HEK293T (cell line): ENCODE measurements at regions not wholly inside any gene's neighbourhood (a gene's known extent, or its start where the extent isn't known, plus 50 kb on each side); places are given as distances from the start of the nearest gene placed in this dataset.

Experiments
- CTCF ChIA-PET: fragments of 350-600 bp; formaldehyde crosslinking; extraction: SDS; loops from one replicate; lab custom pipeline; 2021; ENCODE audit warnings: antibody characterized with exemption, inconsistent platforms; lab: Yijun Ruan, JAX
- POLR2A ChIA-PET: fragments of 350-600 bp; formaldehyde crosslinking; extraction: SDS; loops from one replicate; lab custom pipeline; 2020; ENCODE audit warnings: antibody characterized with exemption, inconsistent platforms; lab: Yijun Ruan, JAX
- DNase-seq: peaks from one replicate; pipeline ENCODE4 v3.0.0; 2012; ENCODE audit warnings: mixed read lengths; ENCODE audit errors: extremely low spot score
- ARNT ChIP-seq: fragments of 450-650 bp; IDR thresholded peaks from 2 replicates; pipeline ENCODE4 v1.6.1; 2017; ENCODE audit warnings: mild to moderate bottlenecking
- BHLHE40 ChIP-seq: fragments of 450-650 bp; IDR thresholded peaks from 2 replicates; pipeline ENCODE4 v1.6.1; 2016; ENCODE audit warnings: mild to moderate bottlenecking, moderate library complexity, borderline replicate concordance
- CTBP1 ChIP-seq: fragments of 450-650 bp; IDR thresholded peaks from 2 replicates; pipeline ENCODE4 v1.6.1; 2016; ENCODE audit warnings: borderline replicate concordance
- ELF4 ChIP-seq: fragments of 450-650 bp; IDR thresholded peaks from 2 replicates; pipeline ENCODE4 v1.6.1; 2017; ENCODE audit warnings: antibody characterized with exemption
- FOXA1 ChIP-seq: fragments of 450-650 bp; IDR thresholded peaks from 2 replicates; pipeline ENCODE4 v1.6.1; 2016; ENCODE audit warnings: mild to moderate bottlenecking
- FOXK2 ChIP-seq: fragments of 450-650 bp; IDR thresholded peaks from 2 replicates; pipeline ENCODE4 v1.6.1; 2016; ENCODE audit warnings: mild to moderate bottlenecking
- FOXM1 ChIP-seq: fragments of 450-650 bp; IDR thresholded peaks from 2 replicates; pipeline ENCODE4 v1.6.1; 2017; ENCODE audit warnings: mild to moderate bottlenecking, borderline replicate concordance
- HDGF ChIP-seq: fragments of 450-650 bp; IDR thresholded peaks from 2 replicates; pipeline ENCODE4 v1.6.1; 2017; ENCODE audit warnings: antibody characterized with exemption, borderline replicate concordance
- L3MBTL2 ChIP-seq: fragments of 450-650 bp; conservative IDR thresholded peaks from 2 replicates; pipeline ENCODE4 v1.6.1; 2016; ENCODE audit warnings: mild to moderate bottlenecking
- LEF1 ChIP-seq: fragments of 450-650 bp; IDR thresholded peaks from 2 replicates; pipeline ENCODE4 v1.6.1; 2017; ENCODE audit warnings: mild to moderate bottlenecking, borderline replicate concordance
- NFRKB ChIP-seq: fragments of 450-650 bp; IDR thresholded peaks from 2 replicates; pipeline ENCODE4 v1.6.1; 2016; ENCODE audit warnings: mild to moderate bottlenecking, moderate library complexity
- PKNOX1 ChIP-seq: fragments of 450-650 bp; IDR thresholded peaks from 2 replicates; pipeline ENCODE4 v1.6.1; 2016
- SP1 ChIP-seq: fragments of 450-650 bp; IDR thresholded peaks from 2 replicates; pipeline ENCODE4 v1.6.1; 2017
- SUZ12 ChIP-seq: fragments of 450-650 bp; IDR thresholded peaks from 2 replicates; pipeline ENCODE4 v1.6.1; 2016; ENCODE audit warnings: mild to moderate bottlenecking
- TARDBP ChIP-seq: fragments of 450-650 bp; IDR thresholded peaks from 2 replicates; pipeline ENCODE4 v1.6.1; 2016
- ZNF384 ChIP-seq: fragments of 450-650 bp; IDR thresholded peaks from 2 replicates; pipeline ENCODE4 v1.6.1; 2016

GRCh38 chr9:86858009-86858408, 89.3 kb downstream of the GAS1 start:
- no peak for DNase-seq
- CTCF ChIA-PET: no interaction called here

GRCh38 chr9:86856259-86856658, 91.0 kb downstream of the GAS1 start:
- TF ChIP-seq HDGF: no peak
- TF ChIP-seq PKNOX1: no peak
- no peak for TF ChIP-seq TARDBP
- TF ChIP-seq CTBP1: no peak
- no peak for TF ChIP-seq ELF4
- TF ChIP-seq ZNF384: no peak
- no peak for TF ChIP-seq BHLHE40
- TF ChIP-seq FOXK2: no peak
- TF ChIP-seq SUZ12: no peak
- no peak for TF ChIP-seq FOXA1
- no peak for TF ChIP-seq NFRKB
- TF ChIP-seq FOXM1: no peak
- TF ChIP-seq LEF1: no peak
- ChIA-PET POLR2A (no interaction called here), CTCF (no interaction called here)
- no peak for DNase-seq

More at GRCh38 chr9:86858009-86858408, 89.3 kb downstream of the GAS1 start:
- TF ChIP-seq SP1 (no peak), FOXA1 (no peak), ZNF384 (no peak), L3MBTL2 (no peak)
- POLR2A ChIA-PET: no interaction called here

DNA sequence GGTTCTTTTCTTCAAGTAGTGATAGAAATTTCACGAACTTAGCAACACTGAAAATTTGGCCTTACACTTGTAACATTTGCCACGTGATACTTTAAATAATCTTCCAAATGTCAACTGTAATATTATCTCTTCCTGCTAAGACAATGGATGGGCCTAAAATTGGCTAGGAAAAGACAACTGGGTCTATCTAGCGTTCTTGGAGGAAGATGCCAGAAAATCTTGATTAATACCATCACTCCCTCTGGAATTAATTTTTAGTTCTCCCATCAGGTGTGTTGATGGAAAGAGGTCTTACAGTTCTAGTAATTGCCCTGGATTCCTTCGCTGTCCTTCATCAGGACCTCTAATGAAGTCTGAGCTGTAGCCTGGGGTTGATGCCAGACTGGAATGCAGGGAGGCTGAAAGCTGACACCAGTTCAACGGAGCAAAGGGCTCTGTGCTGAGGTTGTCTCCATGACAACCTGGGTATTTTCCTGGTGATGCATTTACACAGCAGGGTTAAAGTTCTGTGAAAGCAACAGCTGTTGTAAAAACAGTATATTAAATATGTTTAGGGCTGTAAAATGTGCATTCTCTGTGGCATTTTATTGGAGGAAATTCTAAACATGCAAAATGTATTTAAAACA, 92.3 kb downstream of the GAS1 start:
- ChIA-PET POLR2A (interaction anchor here (0.6 kb wide), 1 partner anchor 440 kb away, joined by 3 read pairs; no protein-coding TSS in a partner anchor), CTCF (no interaction called here)
- peak; percentile 78 for DNase-seq
- TF ChIP-seq ELF4 (no peak), PKNOX1 (peak; percentile 30; the same call in 1 of the 2 replicates)

DNA sequence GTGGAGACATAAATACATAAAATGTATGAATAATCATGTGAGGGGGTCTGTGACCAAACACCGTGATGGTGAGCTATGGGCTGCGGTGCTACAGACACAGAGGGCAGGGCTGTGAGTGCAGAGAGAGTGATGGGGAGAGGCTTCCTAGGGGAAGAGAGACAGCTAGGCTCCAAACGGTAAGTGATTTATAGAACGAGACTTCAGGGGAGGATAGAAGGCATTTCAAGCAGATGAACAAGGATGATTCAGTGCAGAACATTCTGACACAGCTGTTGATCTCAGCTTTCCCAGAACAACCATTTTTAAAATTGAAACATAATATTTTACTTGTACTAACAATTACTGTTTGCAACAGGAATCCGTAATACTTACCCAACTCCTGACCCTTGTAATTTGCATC, 100.7 kb downstream of the GAS1 start:
- ChIA-PET POLR2A (no interaction called here), CTCF (no interaction called here)
- TF ChIP-seq ZNF384: no peak
- no peak for TF ChIP-seq FOXK2
- no peak for TF ChIP-seq FOXA1
- TF ChIP-seq L3MBTL2: no peak
- TF ChIP-seq SP1: no peak
- no peak for DNase-seq

GRCh38 chr9:86843206-86843605, 104.1 kb downstream of the GAS1 start:
- TF ChIP-seq ZNF384: no peak
- no peak for TF ChIP-seq FOXA1
- TF ChIP-seq TARDBP: no peak
- TF ChIP-seq SUZ12: no peak
- TF ChIP-seq BHLHE40: no peak
- no peak for TF ChIP-seq PKNOX1
- no peak for TF ChIP-seq HDGF
- TF ChIP-seq ARNT: no peak
- TF ChIP-seq FOXM1: no peak
- ChIA-PET POLR2A (interaction anchor here (1.1 kb wide), 1 partner anchor 12 kb away, joined by 3 read pairs; no protein-coding TSS in a partner anchor), CTCF (interaction anchor here (0.8 kb wide), 1 partner anchor 27 kb away, joined by 3 read pairs; no protein-coding TSS in a partner anchor)
- no peak for DNase-seq

GRCh38 chr9:86842573-86842972, 104.7 kb downstream of the GAS1 start:
- ChIA-PET POLR2A (interaction anchor here (1.1 kb wide), 1 partner anchor 11 kb away, joined by 3 read pairs; no protein-coding TSS in a partner anchor), CTCF (no interaction called here)
- no peak for DNase-seq
- TF ChIP-seq FOXM1 (no peak), SUZ12 (no peak), NFRKB (no peak), CTBP1 (no peak), LEF1 (no peak), ZNF384 (no peak), HDGF (no peak)

- DNase-seq: no peak
- TF ChIP-seq PKNOX1 (no peak), SP1 (no peak), SUZ12 (no peak), TARDBP (no peak), FOXK2 (no peak), ZNF384 (no peak), CTBP1 (no peak), ARNT (no peak), HDGF (no peak), L3MBTL2 (no peak), NFRKB (no peak), FOXM1 (no peak), ELF4 (no peak), BHLHE40 (no peak), LEF1 (no peak), FOXA1 (no peak)
- CTCF ChIA-PET: no interaction called here
- POLR2A ChIA-PET: no interaction called here
These were observed 107.8 kb downstream of the GAS1 start for GRCh38 chr9:86839522-86839921.
